H1 (cell line): ENCODE measurements at regions not wholly inside any gene's neighbourhood (a gene's known extent, or its start where the extent isn't known, plus 50 kb on each side); places are given as distances from the start of the nearest gene placed in this dataset.

Source experiments
- CREB1 ChIP-seq: IDR thresholded peaks from 2 replicates; pipeline ENCODE4 v1.6.1; 2012; ENCODE audit warnings: inconsistent platforms
- CTCF ChIP-seq, 3 experiments: IDR thresholded peaks; 1 replicate in 2 of 3; 2 replicates in 1 of 3; pipeline versions ENCODE4 v1.5.1 to v1.6.1; 2011; ENCODE audit warnings: low read length in 3 of 3, mild to moderate bottlenecking in 3 of 3, inconsistent platforms in 2 of 3, low read depth in 1 of 3, moderate library complexity in 1 of 3; ENCODE audit not compliant: insufficient read depth in 1 of 3; ENCODE audit errors: control extremely low read depth in 1 of 3
- JUN ChIP-seq: IDR thresholded peaks from 2 replicates; pipeline ENCODE4 v1.6.1; 2011; ENCODE audit warnings: low read depth, mild to moderate bottlenecking, improper control_type of control experiment, low read length
- KDM1A ChIP-seq: fragments of 200-600, 300-600 bp; sonication (generic); IDR thresholded peaks from 2 replicates; pipeline ENCODE4 v1.7.1; 2016; ENCODE audit warnings: mild to moderate bottlenecking, low read length, borderline replicate concordance
- POLR2AphosphoS5 ChIP-seq: IDR thresholded peaks from 2 replicates; pipeline ENCODE4 v1.6.1; 2011; ENCODE audit warnings: low read depth, low read length

- no peak for TF ChIP-seq JUN
- TF ChIP-seq POLR2AphosphoS5 = no peak
- no peak for TF ChIP-seq CTCF (IDR thresholded peaks at IDR 0.05; ENCODE audit: control extremely low read depth in 1 of 3, insufficient read depth in 1 of 3, low read depth in 1 of 3, low read length in 3 of 3)
- TF ChIP-seq KDM1A = no peak
- no peak for TF ChIP-seq CREB1
Observed at GRCh38 chr3:64891021-64891420, 203.2 kb upstream of the ADAMTS9 start.
